ENCODE measurements at regions not wholly inside any gene's neighbourhood (a gene's known extent, or its start where the extent isn't known, plus 50 kb on each side); places are given as distances from the start of the nearest gene placed in this dataset.

DNA sequence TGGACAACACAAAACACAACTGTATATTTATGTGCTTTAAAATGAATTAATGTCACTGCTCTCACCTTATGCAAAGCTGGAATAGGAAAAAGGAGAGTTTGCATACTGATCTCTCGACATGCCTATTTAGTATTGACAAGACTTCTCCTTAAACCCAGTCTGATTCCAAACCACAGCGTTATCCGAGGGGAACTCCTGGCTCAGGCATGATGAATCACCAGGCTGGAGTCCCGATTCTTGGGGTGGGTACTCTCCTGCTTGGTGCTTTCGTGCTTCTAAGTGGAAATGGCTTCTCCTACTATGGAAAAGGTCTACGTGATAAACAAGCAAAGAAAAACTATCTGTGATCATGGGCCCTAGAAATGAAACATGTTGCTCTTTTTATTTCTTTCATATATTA lies 88.9 kb upstream of the SLC35G4 start (continued):
- no peak for TF ChIP-seq ZNF462 (CRISPR knock-in tag; IDR thresholded peaks at IDR 0.05)

GRCh38 chr18:11518788-11519685 lies 90.4 kb upstream of the SLC35G4 start:
- H3K27ac ChIP-seq (ENCODE audit: low read depth): no peak overlapping the region
- H2AFZ ChIP-seq: peak overlapping the region; percentile 88; the same call in 1 of the 2 replicates
- H3K4me1 ChIP-seq (ENCODE audit: insufficient read depth): no peaks in the 10 kb centered on the region
- H3K36me3 Mint-ChIP-seq (ENCODE audit: low read depth): no peaks in the 10 kb centered on the region
- H3K27me3 Mint-ChIP-seq (ENCODE audit: insufficient read depth, low read depth, poor library complexity): peaks cover 3% of the 10 kb centered on the region
- H3K9me3 Mint-ChIP-seq: no peaks in the 10 kb centered on the region
- no peaks in the 10 kb centered on the region; the same call in 2 of the 3 replicates for H3K4me1 Mint-ChIP-seq
- H3K9me2 ChIP-seq (ENCODE audit: insufficient read depth): no peaks in the 10 kb centered on the region
- ATAC-seq (peak; percentile 99), DNase-seq (ENCODE audit: low spot score) (peak; percentile 91)
- H3K27me3 ChIP-seq (ENCODE audit: insufficient read depth): no peaks in the 10 kb centered on the region
- TF ChIP-seq ZNF331 (CRISPR knock-in tag; IDR thresholded peaks at IDR 0.05; ENCODE audit: low read depth) (peak; percentile 49; the same call in 1 of the 2 replicates), EZH2 (IDR thresholded peaks at IDR 0.05; ENCODE audit: low read depth, unreplicated experiment) (no peak), POLR2AphosphoS5 (IDR thresholded peaks at IDR 0.05; ENCODE audit: low read depth) (no peak), ZNF462 (CRISPR knock-in tag; IDR thresholded peaks at IDR 0.05) (peak; percentile 23; the same call in 1 of the 2 replicates), CTCF (conservative IDR thresholded peaks at IDR 0.05; ENCODE audit: low read depth in 2 of 2) (peak; percentile 88 to 94)
- H3K4me2 ChIP-seq: no peak overlapping the region; the same call in 1 of the 2 replicates
- peak overlapping the region; percentile 53; the same call in 2 of the 3 replicates for H3K4me3 Mint-ChIP-seq
- H3K36me3 ChIP-seq (ENCODE audit: insufficient read depth): no peaks in the 10 kb centered on the region
- no peaks in the 10 kb centered on the region for H3K79me2 ChIP-seq (replicated peaks; ENCODE audit: insufficient read depth)
- H3K27ac Mint-ChIP-seq: no peak overlapping the region
- H3F3A ChIP-seq (replicated peaks; ENCODE audit: low read depth): no peaks in the 10 kb centered on the region
- no peaks in the 10 kb centered on the region; the same call in 1 of the 2 replicates for H4K20me1 ChIP-seq (replicated peaks; ENCODE audit: insufficient read depth)
- H3K4me3 ChIP-seq: no peak overlapping the region
